HG03064 (cell line): ENCODE measurements at regions not wholly inside any gene's neighbourhood (a gene's known extent, or its start where the extent isn't known, plus 50 kb on each side); places are given as distances from the start of the nearest gene placed in this dataset.

Experiments used
- ATAC-seq: cut with Tn5 transposase; IDR thresholded peaks from one replicate; pipeline ENCODE4 v1.9.1; 2021; ENCODE audit warnings: low read depth; ENCODE audit not compliant: unreplicated experiment

DNA sequence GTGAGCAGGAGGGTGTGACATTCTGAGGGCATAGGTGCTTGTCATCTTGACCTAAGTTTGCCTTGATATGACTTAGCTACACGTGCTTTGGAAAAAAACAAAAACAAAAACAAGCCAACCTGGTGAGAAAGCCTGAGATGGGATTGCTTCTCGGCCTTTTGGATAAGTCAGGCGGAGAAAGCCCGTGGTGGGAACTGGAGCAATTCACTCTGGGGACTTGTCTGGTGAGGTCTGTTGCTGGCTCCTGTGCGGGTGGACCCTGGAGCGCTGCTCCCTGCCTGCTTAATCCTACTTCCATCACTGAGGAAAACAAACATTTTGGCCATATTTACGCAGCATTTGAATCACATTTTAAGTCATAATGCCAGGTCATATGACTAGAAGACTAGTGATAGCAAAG lies 100.3 kb downstream of the SNX19 start:
- ATAC-seq = no peak

DNA sequence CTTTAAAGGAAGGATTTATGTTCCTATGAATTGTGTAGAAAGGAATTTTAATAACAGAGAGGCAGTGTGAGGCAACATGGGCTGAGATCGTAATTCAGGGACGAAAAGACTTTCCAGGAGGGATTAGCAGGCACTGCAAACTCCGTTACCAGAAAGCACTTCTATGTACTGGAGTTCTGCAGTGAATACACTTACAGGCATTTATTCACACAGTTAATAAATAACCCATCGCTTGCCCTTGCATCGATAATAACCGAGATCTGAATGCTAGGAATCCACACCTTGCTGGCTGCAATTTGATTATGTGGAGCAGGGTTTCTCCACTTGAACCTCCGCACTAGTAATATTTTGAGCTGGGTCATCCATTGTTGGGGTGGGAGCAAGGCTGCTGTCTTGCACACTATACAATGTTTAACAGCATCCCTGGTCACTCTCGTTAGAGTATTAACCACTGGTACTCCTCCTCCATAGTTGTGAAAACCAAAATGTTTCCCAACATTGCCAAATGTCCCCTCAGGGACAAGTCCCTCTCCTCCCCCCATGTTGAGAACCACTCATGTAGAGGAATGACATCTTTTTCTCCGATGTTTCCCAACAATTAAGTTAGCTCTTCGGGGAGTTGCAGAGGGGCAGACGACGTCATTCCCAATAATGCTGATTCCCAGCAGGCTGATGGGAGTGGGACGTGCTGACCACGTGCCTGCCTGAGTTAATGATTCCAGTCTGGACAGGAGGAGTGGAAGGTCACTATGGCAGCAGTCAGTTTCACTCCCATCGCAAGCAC lies 99.5 kb downstream of the SNX19 start:
- ATAC-seq = no peak

- no peak for ATAC-seq
These were observed 98.8 kb downstream of the SNX19 start for GRCh38 chr11:130817330-130817944.

DNA sequence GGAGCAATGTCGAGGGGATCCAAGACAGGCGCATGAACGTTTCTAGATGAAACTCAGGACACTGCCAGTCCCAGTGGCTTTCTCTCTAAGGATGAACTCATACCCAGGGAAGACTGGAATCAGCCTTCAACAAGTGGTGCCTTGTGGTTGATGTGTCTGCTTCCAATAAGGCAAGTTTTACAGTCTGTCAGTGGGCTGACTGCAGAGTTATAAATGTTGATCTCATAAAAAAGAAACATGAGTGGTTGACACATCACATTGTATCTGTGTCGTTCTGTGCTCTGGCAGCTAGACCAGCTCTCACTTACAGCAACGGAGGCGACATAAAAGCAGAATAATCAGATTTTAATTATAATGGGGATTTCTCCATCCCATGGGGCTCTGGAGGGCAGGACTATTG lies 96.7 kb downstream of the SNX19 start:
- ATAC-seq = no peak
